H9 (cell line): ENCODE measurements at regions not wholly inside any gene's neighbourhood (a gene's known extent, or its start where the extent isn't known, plus 50 kb on each side); places are given as distances from the start of the nearest gene placed in this dataset.
A peak's percentile ranks its signal among the peaks of the same experiment; 100 is the strongest.

Experiments used
- DNase-seq: peaks from one replicate; pipeline ENCODE4 v3.0.0-alpha.2; 2017
- H2AFZ ChIP-seq: one replicate; pipeline ENCODE4 v1.6.1; 2013; ENCODE audit warnings: mild to moderate bottlenecking, low read length, control low read depth, moderate library complexity
- H2AK5ac ChIP-seq: 2 replicates; pipeline ENCODE4 v1.6.1; 2013; ENCODE audit warnings: low read length, control low read depth, mixed read lengths; ENCODE audit not compliant: insufficient read length
- H2BK120ac ChIP-seq: one replicate; pipeline ENCODE4 v1.6.1; 2013; ENCODE audit warnings: low read depth, mild to moderate bottlenecking, low read length, control low read depth, inconsistent platforms; ENCODE audit not compliant: poor library complexity, severe bottlenecking
- H2BK12ac ChIP-seq: 2 replicates; pipeline ENCODE4 v1.6.1; 2013; ENCODE audit warnings: low read length, control low read depth, mixed read lengths, low read depth; ENCODE audit not compliant: insufficient read length
- H2BK15ac ChIP-seq: 2 replicates; pipeline ENCODE4 v1.6.1; 2013; ENCODE audit warnings: low read depth, low read length, control low read depth
- H2BK20ac ChIP-seq: one replicate; pipeline ENCODE4 v1.6.1; 2013; ENCODE audit warnings: low read depth, mild to moderate bottlenecking, low read length, control low read depth, inconsistent platforms; ENCODE audit not compliant: poor library complexity, severe bottlenecking
- H2BK5ac ChIP-seq: 2 replicates; pipeline ENCODE4 v1.6.1; 2013; ENCODE audit warnings: low read length, control low read depth, mixed read lengths; ENCODE audit not compliant: insufficient read length
- H3K14ac ChIP-seq: 2 replicates; pipeline ENCODE4 v1.6.1; 2013; ENCODE audit warnings: low read length, control low read depth; ENCODE audit not compliant: insufficient read depth
- H3K18ac ChIP-seq: 2 replicates; pipeline ENCODE4 v1.6.1; 2013; ENCODE audit warnings: low read depth, mild to moderate bottlenecking, mixed read lengths, low read length, control low read depth; ENCODE audit not compliant: insufficient read length
- H3K23ac ChIP-seq: 2 replicates; pipeline ENCODE4 v1.6.1; 2013; ENCODE audit warnings: low read length, control low read depth, mixed read lengths, low read depth; ENCODE audit not compliant: insufficient read length
- H3K23me2 ChIP-seq: 2 replicates; pipeline ENCODE4 v1.6.1; 2013; ENCODE audit warnings: low read depth, mild to moderate bottlenecking, mixed read lengths, low read length, control low read depth; ENCODE audit not compliant: insufficient read length, poor library complexity, severe bottlenecking
- H3K27ac ChIP-seq: 2 replicates; pipeline ENCODE4 v1.5.1; 2013; ENCODE audit warnings: low read length, control low read depth, mixed read lengths, low read depth; ENCODE audit not compliant: insufficient read length
- H3K27me3 ChIP-seq: 2 replicates; pipeline ENCODE4 v1.6.1; 2013; ENCODE audit warnings: low read length, control low read depth, inconsistent platforms; ENCODE audit not compliant: insufficient read depth
- H3K4ac ChIP-seq: 2 replicates; pipeline ENCODE4 v1.6.1; 2013; ENCODE audit warnings: low read depth, mild to moderate bottlenecking, control low read depth, inconsistent platforms, low read length, moderate library complexity
- H3K4me1 ChIP-seq: 2 replicates; pipeline ENCODE4 v1.6.1; 2013; ENCODE audit warnings: low read length, control low read depth, inconsistent platforms; ENCODE audit not compliant: insufficient read depth
- H3K4me2 ChIP-seq: 2 replicates; pipeline ENCODE4 v1.6.1; 2013; ENCODE audit warnings: low read length, control low read depth, mixed read lengths; ENCODE audit not compliant: insufficient read length, insufficient read depth
- H3K56ac ChIP-seq: 2 replicates; pipeline ENCODE4 v1.6.1; 2013; ENCODE audit warnings: low read depth, mild to moderate bottlenecking, mixed read lengths, low read length, control low read depth; ENCODE audit not compliant: insufficient read length
- H3K79me1 ChIP-seq: 2 replicates; pipeline ENCODE4 v1.6.1; 2013; ENCODE audit warnings: low read depth, mild to moderate bottlenecking, moderate library complexity, low read length, control low read depth, inconsistent platforms; ENCODE audit not compliant: insufficient read depth, poor library complexity, severe bottlenecking
- H3K79me2 ChIP-seq: 2 replicates; pipeline ENCODE4 v1.6.1; 2013; ENCODE audit warnings: low read length, control low read depth, inconsistent platforms; ENCODE audit not compliant: insufficient read depth
- H3K9ac ChIP-seq: 2 replicates; pipeline ENCODE4 v1.6.1; 2013; ENCODE audit warnings: low read length, control low read depth, mixed read lengths; ENCODE audit not compliant: insufficient read length; ENCODE audit errors: extremely low read depth
- H3K9me3 ChIP-seq: one replicate; pipeline ENCODE4 v1.6.1; 2013; ENCODE audit warnings: low read depth, low read length, inconsistent platforms; ENCODE audit not compliant: control insufficient read depth
- H3T11ph ChIP-seq: one replicate; pipeline ENCODE4 v1.6.1; 2013; ENCODE audit warnings: mild to moderate bottlenecking, low read length, control low read depth, inconsistent platforms
- H4K20me1 ChIP-seq: one replicate; pipeline ENCODE4 v1.6.1; 2013; ENCODE audit not compliant: control insufficient read depth, insufficient read length, insufficient read depth
- H4K5ac ChIP-seq: 2 replicates; pipeline ENCODE4 v1.6.1; 2013; ENCODE audit warnings: low read depth, mild to moderate bottlenecking, mixed read lengths, low read length, control low read depth; ENCODE audit not compliant: insufficient read length
- H4K8ac ChIP-seq: replicated peaks from 2 replicates; pipeline ENCODE4 v1.6.1; 2013; ENCODE audit warnings: low read length, control low read depth, mixed read lengths, low read depth; ENCODE audit not compliant: insufficient read length
- H4K91ac ChIP-seq: 2 replicates; pipeline ENCODE4 v1.6.1; 2013; ENCODE audit warnings: low read depth, mild to moderate bottlenecking, moderate library complexity, mixed read lengths, low read length, control low read depth; ENCODE audit not compliant: insufficient read length
- H3K27ac Mint-ChIP-seq, 3 experiments: 2 replicates in 2 of 3; 3 replicates in 1 of 3; pipeline ENCODE4 v1.8.0; 2020 to 2021; ENCODE audit warnings: mixed read lengths in 3 of 3, mild to moderate bottlenecking in 1 of 3, moderate library complexity in 1 of 3
- H3K27me3 Mint-ChIP-seq: 2 replicates; pipeline ENCODE4 v1.8.0; 2021; ENCODE audit warnings: low read depth, mild to moderate bottlenecking, moderate library complexity, mixed read lengths
- H3K36me3 Mint-ChIP-seq, 3 experiments: 2 replicates in 2 of 3; 3 replicates in 1 of 3; pipeline ENCODE4 v1.8.0; 2020 to 2021; ENCODE audit warnings: low read depth in 3 of 3, mixed read lengths in 3 of 3; ENCODE audit not compliant: insufficient read depth in 1 of 3
- H3K4me1 Mint-ChIP-seq, 2 experiments: 2 replicates each; pipeline ENCODE4 v1.8.0; 2020; ENCODE audit warnings: mixed read lengths in 2 of 2
- H3K4me3 Mint-ChIP-seq, 2 experiments: 2 replicates in 1 of 2; 3 replicates in 1 of 2; pipeline ENCODE4 v1.8.0; 2020 to 2021; ENCODE audit warnings: mild to moderate bottlenecking in 2 of 2, mixed read lengths in 2 of 2, moderate library complexity in 1 of 2
- H3K9me3 Mint-ChIP-seq, 2 experiments: 2 replicates in 1 of 2; 3 replicates in 1 of 2; pipeline ENCODE4 v1.8.0; 2020; ENCODE audit warnings: mild to moderate bottlenecking in 2 of 2, mixed read lengths in 2 of 2, moderate library complexity in 1 of 2
- CTCF ChIP-seq: fragments of 200-600 bp; sonication (generic); conservative IDR thresholded peaks from 3 replicates; pipeline ENCODE4 v1.8.0; 2021; ENCODE audit warnings: antibody characterized with exemption, mild to moderate bottlenecking
- WGBS: extraction: QIAGEN DNeasy Blood & Tissue Kit; methylation state at CpG from one replicate; pipeline ENCODE4 v1.1.7; 2013; ENCODE audit warnings: missing lambda C conversion rate, low lambda C conversion rate, mixed read lengths; ENCODE audit not compliant: insufficient read length; ENCODE audit errors: extremely low coverage; 5-methylcytosine and 5-hydroxymethylcytosine counted together

- WGBS, result no CpG with 5 or more reads among the region's 9 CpGs
- Histone ChIP-seq H3K18ac (no peak overlapping the region), H4K8ac (no peak overlapping the region), H3K79me2 (no peaks in the 10 kb centered on the region), H3K4ac (no peak overlapping the region), H2BK120ac (no peak overlapping the region), H3K9ac (no peak overlapping the region), H4K5ac (no peak overlapping the region), H3K23ac (no peak overlapping the region), H3K9me3 (no peaks in the 10 kb centered on the region), H2BK15ac (no peak overlapping the region), H3K56ac (no peak overlapping the region), H3K23me2 (no peaks in the 10 kb centered on the region), H2BK5ac (no peak overlapping the region), H3K14ac (no peak overlapping the region), H3K27ac (no peak overlapping the region), H2AFZ (no peak overlapping the region), H2BK20ac (no peak overlapping the region), H4K20me1 (no peaks in the 10 kb centered on the region), H2BK12ac (no peak overlapping the region), H3T11ph (no peak overlapping the region), H3K27me3 (no peaks in the 10 kb centered on the region), H4K91ac (no peak overlapping the region), H2AK5ac (no peak overlapping the region), H3K4me1 (no peaks in the 10 kb centered on the region), H3K4me2 (no peak overlapping the region), H3K79me1 (no peaks in the 10 kb centered on the region)
- Mint-ChIP-seq H3K27me3 (no peaks in the 10 kb centered on the region; the same call in 1 of the 2 replicates), H3K36me3 (no peaks in the 10 kb centered on the region), H3K9me3 (no peaks in the 10 kb centered on the region), H3K27ac (no peak overlapping the region; a peak in 1 of 7 replicates), H3K4me1 (peaks cover 13% of the 10 kb centered on the region in 2 experiments), H3K4me3 (no peak overlapping the region)
- no peak for TF ChIP-seq CTCF
- peak; percentile 47 for DNase-seq
Observed at GRCh38 chr18:59846814-59847490, 52.8 kb upstream of the PMAIP1 start.
